Gastroesophageal sphincter (tissue), 4 donors: ENCODE measurements at regions not wholly inside any gene's neighbourhood (a gene's known extent, or its start where the extent isn't known, plus 50 kb on each side); places are given as distances from the start of the nearest gene placed in this dataset.
"Not testable (repeated sequence)": the region's sequence is repeated elsewhere in the genome, so short reads cannot be mapped to it uniquely, and the experiment has no call there.

Source experiments
- ATAC-seq: fragments of 150-250 bp; one replicate; pipeline ENCODE4 v1.9.1; 2016; ENCODE audit warnings: mild to moderate bottlenecking, moderate library complexity
- H3K27ac ChIP-seq, 4 donors: fragments of 200-600 bp; sonication (generic) in 3 of 4; 1 replicate in 3 of 4; 2 replicates in 1 of 4; pipeline ENCODE4 v1.5.1; 2016 to 2019
- H3K27me3 ChIP-seq: fragments of 200-600 bp; sonication (generic); one replicate; pipeline ENCODE4 v1.5.1; 2019
- H3K36me3 ChIP-seq, 2 donors: fragments of 200-600 bp; sonication (generic); one replicate each; pipeline ENCODE4 v1.5.1; 2019; ENCODE audit warnings: control low read depth in 1 of 2
- H3K4me1 ChIP-seq, 3 donors: fragments of 200-600 bp; sonication (generic); 1 replicate in 2 of 3; 2 replicates in 1 of 3; pipeline ENCODE4 v1.5.1; 2016 to 2019; ENCODE audit warnings: control low read depth in 2 of 3
- H3K4me3 ChIP-seq, 2 donors: fragments of 200-600 bp; sonication (generic); one replicate each; pipeline ENCODE4 v1.5.1; 2019; ENCODE audit warnings: mild to moderate bottlenecking in 1 of 2, moderate library complexity in 1 of 2
- H3K9me3 ChIP-seq, 3 donors: fragments of 200-600 bp; sonication (generic); one replicate each; pipeline ENCODE4 v1.5.1; 2017 to 2019; ENCODE audit warnings: control low read depth in 2 of 3
- EP300 ChIP-seq: sonication (generic); formaldehyde crosslinking; IDR thresholded peaks from one replicate; pipeline ENCODE4 v1.6.1; 2017; ENCODE audit warnings: antibody characterized with exemption, mild to moderate bottlenecking
- POLR2A ChIP-seq, 2 donors: fragments of 450-650 bp; IDR thresholded peaks; one replicate each; pipeline ENCODE4 v1.6.1; 2017; ENCODE audit warnings: antibody characterized with exemption in 2 of 2, mild to moderate bottlenecking in 2 of 2, moderate library complexity in 1 of 2
- POLR2AphosphoS5 ChIP-seq: sonication (generic); formaldehyde crosslinking; IDR thresholded peaks from one replicate; pipeline ENCODE4 v1.6.1; 2017; ENCODE audit warnings: antibody characterized with exemption
- WGBS, 2 donors: methylation state at CpG; one replicate each; pipeline ENCODE4 v1.1.5; 2018; ENCODE audit warnings: low coverage in 1 of 2; 5-methylcytosine and 5-hydroxymethylcytosine counted together
- TF ChIP-seq, protein P1 (sequence below), 4 experiments: fragments of 200-600 bp in 2 of 4; fragments of 450-650 bp in 2 of 4; sonication (generic) in 1 of 4; IDR thresholded peaks; one replicate each; pipeline ENCODE4 v1.5.1; 2017 to 2019; ENCODE audit warnings: antibody characterized with exemption in 4 of 4, mild to moderate bottlenecking in 2 of 4, moderate library complexity in 2 of 4

DNA sequence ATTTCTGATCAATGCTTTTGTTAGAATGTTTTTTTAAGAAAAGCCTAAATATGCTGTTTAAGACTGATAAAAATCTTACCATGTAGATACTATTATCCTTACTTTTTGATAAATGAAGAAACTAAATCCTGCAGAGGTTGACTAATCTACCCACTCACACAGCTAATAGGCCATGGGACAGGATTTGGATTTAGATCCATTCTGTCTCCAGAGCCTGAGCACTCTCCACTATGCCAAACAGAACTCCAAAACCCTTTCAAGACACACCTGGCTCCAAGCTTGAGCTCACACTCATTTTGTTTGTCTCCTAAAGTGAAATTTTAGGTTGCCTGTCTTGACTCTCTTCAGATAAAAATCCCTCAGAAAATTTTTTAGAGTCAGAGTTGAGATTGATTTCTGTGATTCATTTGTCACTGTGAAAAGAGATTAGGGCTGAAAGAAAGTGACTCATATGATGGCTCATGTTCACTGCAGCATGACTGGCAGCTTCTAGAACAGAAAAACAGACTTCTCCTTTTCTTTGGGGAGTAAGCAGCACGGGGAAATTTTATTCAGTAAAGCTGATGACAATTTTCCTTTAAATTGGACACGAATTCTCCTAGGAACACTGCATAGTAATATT lies 132.3 kb upstream of the POT1 start:
- Histone ChIP-seq H3K27me3 (peaks cover 3% of the 10 kb centered on the region), H3K4me3 (no peak overlapping the region), H3K4me1 (no peaks in the 10 kb centered on the region), H3K9me3 (no peaks in the 10 kb centered on the region), H3K27ac (no peak overlapping the region), H3K36me3 (no peaks in the 10 kb centered on the region)
- TF ChIP-seq POLR2AphosphoS5: no peak
- TF ChIP-seq, protein P1, sequence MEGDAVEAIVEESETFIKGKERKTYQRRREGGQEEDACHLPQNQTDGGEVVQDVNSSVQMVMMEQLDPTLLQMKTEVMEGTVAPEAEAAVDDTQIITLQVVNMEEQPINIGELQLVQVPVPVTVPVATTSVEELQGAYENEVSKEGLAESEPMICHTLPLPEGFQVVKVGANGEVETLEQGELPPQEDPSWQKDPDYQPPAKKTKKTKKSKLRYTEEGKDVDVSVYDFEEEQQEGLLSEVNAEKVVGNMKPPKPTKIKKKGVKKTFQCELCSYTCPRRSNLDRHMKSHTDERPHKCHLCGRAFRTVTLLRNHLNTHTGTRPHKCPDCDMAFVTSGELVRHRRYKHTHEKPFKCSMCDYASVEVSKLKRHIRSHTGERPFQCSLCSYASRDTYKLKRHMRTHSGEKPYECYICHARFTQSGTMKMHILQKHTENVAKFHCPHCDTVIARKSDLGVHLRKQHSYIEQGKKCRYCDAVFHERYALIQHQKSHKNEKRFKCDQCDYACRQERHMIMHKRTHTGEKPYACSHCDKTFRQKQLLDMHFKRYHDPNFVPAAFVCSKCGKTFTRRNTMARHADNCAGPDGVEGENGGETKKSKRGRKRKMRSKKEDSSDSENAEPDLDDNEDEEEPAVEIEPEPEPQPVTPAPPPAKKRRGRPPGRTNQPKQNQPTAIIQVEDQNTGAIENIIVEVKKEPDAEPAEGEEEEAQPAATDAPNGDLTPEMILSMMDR (IDR thresholded peaks at IDR 0.05): no peak
- TF ChIP-seq EP300: no peak
- TF ChIP-seq POLR2A (IDR thresholded peaks at IDR 0.05): no peak
- WGBS, 2 donors: 35 to 42% methylated on average over 2 of the region's 2 CpGs
- no peak for ATAC-seq

DNA sequence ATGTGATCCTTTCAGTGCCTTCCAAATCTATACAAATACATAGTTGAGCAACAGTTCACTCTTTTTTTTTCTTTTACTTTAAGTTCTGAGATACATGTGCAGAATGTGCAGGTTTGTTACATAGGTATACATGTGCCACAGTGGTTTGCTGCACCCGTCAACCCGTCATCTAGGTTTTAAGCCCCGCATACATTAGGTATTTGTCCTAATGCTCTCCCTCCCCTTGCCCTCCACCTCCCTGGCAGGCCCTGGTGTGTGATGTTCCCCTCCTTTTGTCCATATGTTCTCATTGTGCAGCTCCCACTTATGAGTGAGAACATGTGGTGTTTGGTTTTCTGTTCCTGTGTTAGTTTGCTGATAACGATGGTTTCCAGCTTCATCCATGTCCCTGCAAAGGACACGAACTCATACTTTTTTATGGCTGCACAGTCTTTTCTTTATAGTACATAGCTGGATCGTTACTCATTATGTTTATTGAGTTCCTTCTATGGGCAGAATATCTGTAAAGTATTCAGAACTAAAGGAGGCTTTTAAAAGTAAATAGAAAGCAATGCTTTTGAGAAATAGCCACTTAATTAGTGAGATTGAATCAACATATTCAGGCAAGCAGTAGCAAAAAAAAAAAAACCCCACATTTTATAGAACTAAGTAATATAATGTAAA lies 131.6 kb upstream of the POT1 start:
- not testable (repeated sequence) for H3K4me3 ChIP-seq, H3K27me3 ChIP-seq, H3K36me3 ChIP-seq, H3K4me1 ChIP-seq, H3K27ac ChIP-seq, H3K9me3 ChIP-seq, ATAC-seq
- 41 to 44% methylated on average over 6 of the region's 6 CpGs for WGBS, 2 donors

DNA sequence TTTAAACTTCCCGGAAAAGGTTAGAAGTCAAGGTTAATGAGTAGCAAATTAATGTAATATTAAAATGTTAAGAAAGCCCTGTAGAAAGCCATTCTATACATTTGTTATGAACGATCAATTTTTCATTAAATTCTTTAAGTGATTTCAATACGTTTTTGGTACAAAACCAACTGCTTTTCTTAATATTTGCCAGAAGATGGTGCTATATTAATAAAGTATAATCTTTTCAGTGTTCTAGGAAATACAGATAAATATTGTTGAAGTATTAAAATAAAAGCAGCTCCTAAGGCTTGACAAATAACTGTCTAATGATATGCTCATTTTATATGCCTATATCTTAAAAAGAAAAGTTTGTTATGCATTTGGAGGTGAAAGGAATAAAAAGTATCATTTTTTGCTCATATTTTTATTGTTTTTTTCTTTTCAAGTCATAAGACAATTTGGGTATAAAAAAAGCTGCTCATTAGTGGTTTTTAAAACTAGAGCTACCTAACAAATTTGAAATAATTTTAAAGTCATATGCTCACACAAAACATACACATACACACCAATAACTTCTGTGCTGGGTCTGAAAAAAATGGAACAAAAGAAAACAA lies 130.3 kb upstream of the POT1 start:
- peaks cover 3% of the 10 kb centered on the region for H3K27me3 ChIP-seq
- H3K9me3 ChIP-seq: no peaks in the 10 kb centered on the region
- no peak overlapping the region for H3K4me3 ChIP-seq
- ATAC-seq: no peak
- H3K36me3 ChIP-seq: no peaks in the 10 kb centered on the region
- 8 to 16% methylated on average over 3 of the region's 3 CpGs for WGBS, 2 donors
- no peak overlapping the region for H3K27ac ChIP-seq
- TF ChIP-seq POLR2AphosphoS5 (no peak), EP300 (no peak), POLR2A (IDR thresholded peaks at IDR 0.05) (no peak)
- TF ChIP-seq, protein P1 (IDR thresholded peaks at IDR 0.05): peak in 1 of 4 experiments; percentile 22
- H3K4me1 ChIP-seq: no peaks in the 10 kb centered on the region

DNA sequence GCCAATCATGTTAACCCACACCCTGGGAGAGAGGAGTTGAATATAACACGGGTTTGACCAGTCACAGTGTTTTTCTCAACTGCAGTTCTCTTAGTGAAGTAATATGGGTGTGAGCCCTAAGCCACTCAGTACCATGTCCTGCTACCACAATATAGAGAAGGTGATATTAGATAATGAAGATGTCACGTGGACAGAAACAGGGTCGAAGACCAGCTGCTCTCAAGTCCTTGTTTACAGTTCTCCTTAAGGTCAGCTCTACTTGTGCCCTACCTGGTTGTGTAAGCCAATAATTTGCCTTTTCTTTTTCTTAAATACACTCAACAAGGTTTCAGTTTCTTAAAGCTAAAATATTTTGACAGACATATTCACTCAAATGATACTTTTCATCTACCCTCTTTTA lies 128.3 kb upstream of the POT1 start:
- TF ChIP-seq POLR2AphosphoS5 (no peak), POLR2A (IDR thresholded peaks at IDR 0.05) (no peak), EP300 (no peak)
- TF ChIP-seq, protein P1 (IDR thresholded peaks at IDR 0.05): no peak
- WGBS, 2 donors: 29 to 44% methylated on average over 3 of the region's 3 CpGs
- Histone ChIP-seq H3K4me1 (no peaks in the 10 kb centered on the region), H3K27me3 (peaks cover 3% of the 10 kb centered on the region), H3K27ac (no peak overlapping the region), H3K36me3 (no peaks in the 10 kb centered on the region), H3K4me3 (no peak overlapping the region), H3K9me3 (no peaks in the 10 kb centered on the region)
- ATAC-seq: no peak

DNA sequence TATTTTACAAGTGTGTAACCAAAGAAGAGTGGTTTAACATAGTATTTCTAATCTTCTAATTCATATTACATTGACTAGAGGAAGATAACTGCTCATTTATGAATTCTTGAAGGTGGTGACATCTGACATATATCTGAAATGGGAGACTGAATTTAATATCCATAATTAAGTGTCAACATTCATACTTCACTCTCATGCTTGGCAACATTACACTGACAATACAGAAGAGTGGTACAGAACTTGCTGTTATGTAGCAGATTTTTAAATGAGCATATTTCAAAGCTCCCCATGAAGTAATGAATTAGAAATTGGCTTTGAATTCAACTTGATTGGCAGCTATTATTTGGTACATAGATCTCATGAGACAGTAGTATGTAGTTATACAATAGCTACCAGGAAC lies 125.8 kb upstream of the POT1 start:
- Histone ChIP-seq H3K27me3 (peaks cover 3% of the 10 kb centered on the region), H3K4me1 (no peaks in the 10 kb centered on the region), H3K4me3 (no peak overlapping the region), H3K27ac (no peak overlapping the region), H3K9me3 (no peaks in the 10 kb centered on the region), H3K36me3 (no peaks in the 10 kb centered on the region)
- no peak for ATAC-seq
- TF ChIP-seq EP300 (no peak), POLR2AphosphoS5 (no peak)

DNA sequence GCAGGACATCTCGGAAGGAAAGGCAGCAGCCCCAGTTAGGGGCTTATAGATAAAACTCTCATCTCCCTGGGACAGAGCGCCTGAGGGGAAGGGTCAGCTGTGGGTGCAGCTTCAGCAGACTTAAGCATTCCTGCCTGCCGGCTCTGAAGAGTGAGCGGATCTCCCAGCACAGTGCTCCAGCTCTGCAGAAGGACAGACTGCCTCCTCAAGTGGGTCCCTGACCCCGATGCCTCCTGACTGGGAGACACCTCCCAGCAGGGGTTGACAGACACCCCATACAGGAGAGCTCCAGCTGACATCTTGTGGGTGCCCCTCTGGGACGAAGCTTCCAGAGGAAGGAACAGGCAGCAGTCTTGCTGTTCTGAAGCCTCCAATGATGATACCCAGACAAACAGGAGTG lies 117.1 kb upstream of the POT1 start:
- H3K36me3 ChIP-seq: no peaks in the 10 kb centered on the region
- no peaks in the 10 kb centered on the region for H3K9me3 ChIP-seq
- H3K4me3 ChIP-seq: no peak overlapping the region
- no CpG with 5 or more reads among the region's 6 CpGs for WGBS, 2 donors
- no peaks in the 10 kb centered on the region for H3K4me1 ChIP-seq
- H3K27me3 ChIP-seq: no peaks in the 10 kb centered on the region
- no peak overlapping the region for H3K27ac ChIP-seq
- TF ChIP-seq POLR2AphosphoS5: no peak
- no peak for TF ChIP-seq EP300
- TF ChIP-seq, protein P1 (IDR thresholded peaks at IDR 0.05): no peak
- TF ChIP-seq POLR2A (IDR thresholded peaks at IDR 0.05): no peak
- no peak for ATAC-seq
